ENCODE measurements at regions not wholly inside any gene's neighbourhood (a gene's known extent, or its start where the extent isn't known, plus 50 kb on each side); places are given as distances from the start of the nearest gene placed in this dataset.

DNA sequence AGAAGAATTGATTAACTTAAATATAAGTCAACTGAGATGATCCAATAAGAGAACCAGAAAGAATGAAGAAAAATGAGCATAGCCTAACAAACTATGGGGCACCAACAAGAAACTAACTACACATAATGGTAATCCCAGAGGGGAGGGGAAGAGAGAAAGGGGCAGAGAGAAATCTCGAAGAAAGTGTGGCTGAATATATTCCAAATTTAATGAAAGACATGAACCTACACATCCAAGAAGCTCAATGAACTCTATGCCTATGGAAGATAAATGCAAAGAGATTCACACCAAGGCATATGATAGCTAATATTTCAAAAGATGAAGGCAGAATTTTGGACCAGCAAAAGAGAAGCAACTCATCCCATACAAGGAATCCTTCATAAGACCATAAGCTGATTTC lies 649.2 kb downstream of the ZEB2 start:
- H3K4me3 ChIP-seq (ENCODE audit: low read depth, low read length): no peak overlapping the region
- TF ChIP-seq, protein P1, sequence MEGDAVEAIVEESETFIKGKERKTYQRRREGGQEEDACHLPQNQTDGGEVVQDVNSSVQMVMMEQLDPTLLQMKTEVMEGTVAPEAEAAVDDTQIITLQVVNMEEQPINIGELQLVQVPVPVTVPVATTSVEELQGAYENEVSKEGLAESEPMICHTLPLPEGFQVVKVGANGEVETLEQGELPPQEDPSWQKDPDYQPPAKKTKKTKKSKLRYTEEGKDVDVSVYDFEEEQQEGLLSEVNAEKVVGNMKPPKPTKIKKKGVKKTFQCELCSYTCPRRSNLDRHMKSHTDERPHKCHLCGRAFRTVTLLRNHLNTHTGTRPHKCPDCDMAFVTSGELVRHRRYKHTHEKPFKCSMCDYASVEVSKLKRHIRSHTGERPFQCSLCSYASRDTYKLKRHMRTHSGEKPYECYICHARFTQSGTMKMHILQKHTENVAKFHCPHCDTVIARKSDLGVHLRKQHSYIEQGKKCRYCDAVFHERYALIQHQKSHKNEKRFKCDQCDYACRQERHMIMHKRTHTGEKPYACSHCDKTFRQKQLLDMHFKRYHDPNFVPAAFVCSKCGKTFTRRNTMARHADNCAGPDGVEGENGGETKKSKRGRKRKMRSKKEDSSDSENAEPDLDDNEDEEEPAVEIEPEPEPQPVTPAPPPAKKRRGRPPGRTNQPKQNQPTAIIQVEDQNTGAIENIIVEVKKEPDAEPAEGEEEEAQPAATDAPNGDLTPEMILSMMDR (IDR thresholded peaks at IDR 0.05; ENCODE audit: low read depth, low read length, missing control alignments): no peak
- in situ Hi-C loops (cut with HindIII; ENCODE audit: low pct_ligation_motif_present, low sequenced_read_pairs): no loop called here
- H3K27ac ChIP-seq: no peak overlapping the region
- H3K36me3 ChIP-seq (replicated peaks): no peaks in the 10 kb centered on the region
- H3K27me3 ChIP-seq (replicated peaks): no peaks in the 10 kb centered on the region
- DNase-seq: no peak

DNA sequence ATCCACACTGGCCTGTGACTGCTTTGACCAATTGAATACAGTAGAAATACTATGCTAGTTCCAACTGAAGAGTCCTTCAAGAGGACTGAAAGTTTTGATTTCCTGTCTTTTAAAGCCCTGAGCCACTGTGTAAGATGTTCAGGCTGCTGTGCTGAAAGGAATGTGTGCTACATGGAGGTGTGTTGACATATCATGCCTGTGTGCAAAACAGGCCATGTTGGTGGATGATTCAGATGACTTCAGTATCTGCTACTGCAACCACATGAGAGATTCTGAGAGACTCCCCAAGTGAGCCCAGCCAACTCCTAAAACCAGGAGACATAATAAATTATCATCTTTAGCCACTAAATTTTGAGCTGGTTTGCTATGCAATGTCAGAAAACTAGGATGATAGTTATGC lies 662.9 kb downstream of the ZEB2 start:
- in situ Hi-C loops (cut with HindIII; ENCODE audit: low pct_ligation_motif_present, low sequenced_read_pairs): no loop called here
- TF ChIP-seq, protein P1 (IDR thresholded peaks at IDR 0.05; ENCODE audit: low read depth, low read length, missing control alignments): no peak
- no peak for DNase-seq

DNA sequence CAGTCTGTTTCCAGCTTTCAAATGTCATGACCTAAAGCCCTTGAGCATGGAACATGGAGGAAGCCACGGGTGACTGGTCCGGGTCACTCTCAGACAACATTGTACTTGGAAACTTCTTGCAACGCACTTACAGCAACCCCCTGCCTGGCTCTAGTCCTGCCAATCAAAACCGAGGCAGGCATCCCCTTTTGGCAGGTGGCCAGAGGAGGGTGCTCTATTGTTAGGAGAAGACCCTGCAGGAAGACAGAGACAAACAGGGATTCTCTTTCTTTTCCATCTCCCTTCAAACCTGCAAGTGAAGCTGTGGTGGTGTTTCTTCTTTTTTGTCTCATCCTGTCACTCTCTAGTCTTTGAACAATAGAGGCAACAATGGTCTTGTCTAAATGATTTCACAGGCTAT lies 667.2 kb downstream of the ZEB2 start:
- DNase-seq: no peak
- TF ChIP-seq, protein P1 (IDR thresholded peaks at IDR 0.05; ENCODE audit: low read depth, low read length, missing control alignments): no peak
- in situ Hi-C loops (cut with HindIII; ENCODE audit: low pct_ligation_motif_present, low sequenced_read_pairs): no loop called here
- H3K36me3 ChIP-seq (replicated peaks): no peaks in the 10 kb centered on the region
- H3K27ac ChIP-seq: no peak overlapping the region
- no peaks in the 10 kb centered on the region for H3K27me3 ChIP-seq (replicated peaks)
- no peak overlapping the region for H3K4me3 ChIP-seq (ENCODE audit: low read depth, low read length)

More for the DNA sequence above, 662.9 kb downstream of the ZEB2 start:
- Histone ChIP-seq H3K4me3 (ENCODE audit: low read depth, low read length) (no peak overlapping the region), H3K27ac (no peak overlapping the region), H3K27me3 (replicated peaks) (no peaks in the 10 kb centered on the region), H3K36me3 (replicated peaks) (no peaks in the 10 kb centered on the region)

DNA sequence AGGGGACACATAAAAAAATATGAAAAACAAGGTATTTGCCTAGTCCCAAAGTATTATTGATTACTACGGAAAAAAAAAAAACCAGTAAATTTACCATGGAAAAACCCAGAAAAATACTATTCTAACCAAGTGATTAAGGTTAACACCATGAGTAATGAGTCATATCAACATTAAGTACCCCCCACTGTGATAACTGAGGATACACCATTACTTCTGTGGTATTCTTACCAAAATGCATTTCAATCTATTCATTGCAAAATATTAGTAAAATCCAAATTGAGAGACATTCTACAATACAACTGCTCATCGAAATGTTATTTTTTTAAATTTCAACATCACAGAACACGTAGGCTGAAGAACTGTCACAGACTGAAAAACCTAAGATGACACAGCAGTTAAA lies 669.8 kb downstream of the ZEB2 start:
- TF ChIP-seq, protein P1 (IDR thresholded peaks at IDR 0.05; ENCODE audit: low read depth, low read length, missing control alignments): no peak
- H3K36me3 ChIP-seq (replicated peaks): no peaks in the 10 kb centered on the region
- no peaks in the 10 kb centered on the region for H3K27me3 ChIP-seq (replicated peaks)
- H3K4me3 ChIP-seq (ENCODE audit: low read depth, low read length): no peak overlapping the region
- no peak for DNase-seq
- H3K27ac ChIP-seq: no peak overlapping the region
- in situ Hi-C loops (cut with HindIII; ENCODE audit: low pct_ligation_motif_present, low sequenced_read_pairs): no loop called here

DNA sequence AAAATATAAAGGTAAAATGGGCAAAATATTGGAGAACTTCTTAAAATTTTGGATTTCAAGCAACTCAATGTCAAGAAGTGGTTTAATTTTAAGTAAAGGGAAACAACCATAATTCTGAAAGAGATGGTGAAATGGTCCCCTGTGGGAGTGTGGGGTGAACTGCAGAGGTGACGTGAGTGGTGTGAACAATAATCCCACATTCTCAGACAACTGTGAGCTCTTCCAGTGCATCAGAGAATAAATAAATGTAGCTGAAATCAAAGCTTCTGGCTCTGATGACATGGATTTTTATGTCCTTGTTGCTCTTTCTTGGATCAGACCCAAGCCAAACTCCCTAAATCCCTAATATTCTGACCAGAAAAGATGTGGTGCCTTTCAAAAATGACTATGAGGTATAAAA lies 672.7 kb downstream of the ZEB2 start:
- H3K36me3 ChIP-seq (replicated peaks): no peaks in the 10 kb centered on the region
- in situ Hi-C loops (cut with HindIII; ENCODE audit: low pct_ligation_motif_present, low sequenced_read_pairs): no loop called here
- no peak overlapping the region for H3K27ac ChIP-seq
- H3K4me3 ChIP-seq (ENCODE audit: low read depth, low read length): no peak overlapping the region
- TF ChIP-seq, protein P1 (IDR thresholded peaks at IDR 0.05; ENCODE audit: low read depth, low read length, missing control alignments): no peak
- no peaks in the 10 kb centered on the region for H3K27me3 ChIP-seq (replicated peaks)
- no peak for DNase-seq

DNA sequence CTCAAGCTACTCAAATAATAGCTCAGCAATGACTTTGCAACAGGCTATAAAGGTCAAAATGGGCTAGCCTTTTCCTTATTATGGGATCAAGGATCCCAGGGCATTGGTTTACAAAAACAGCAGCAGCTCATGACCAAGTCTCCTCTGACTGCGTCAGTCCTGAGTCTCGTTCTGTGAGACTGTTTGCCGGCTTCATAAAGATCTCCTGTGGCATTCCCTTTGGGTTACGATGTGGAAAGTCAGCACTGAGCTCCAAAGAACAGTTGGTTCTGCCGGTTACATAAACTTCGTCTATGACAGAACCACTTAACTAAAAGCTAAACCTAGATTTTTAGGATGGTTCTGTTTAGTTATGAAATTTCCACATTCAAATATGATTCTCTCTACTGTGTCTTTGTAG lies 674.9 kb downstream of the ZEB2 start:
- H3K36me3 ChIP-seq (replicated peaks): no peaks in the 10 kb centered on the region
- DNase-seq: no peak
- TF ChIP-seq, protein P1 (IDR thresholded peaks at IDR 0.05; ENCODE audit: low read depth, low read length, missing control alignments): no peak
- no peak overlapping the region for H3K27ac ChIP-seq
- no peak overlapping the region for H3K4me3 ChIP-seq (ENCODE audit: low read depth, low read length)
- in situ Hi-C loops (cut with HindIII; ENCODE audit: low pct_ligation_motif_present, low sequenced_read_pairs): no loop called here
- no peaks in the 10 kb centered on the region for H3K27me3 ChIP-seq (replicated peaks)

Measured in brain microvascular endothelial cell (primary cell).